ENCODE measurements at regions not wholly inside any gene's neighbourhood (a gene's known extent, or its start where the extent isn't known, plus 50 kb on each side); places are given as distances from the start of the nearest gene placed in this dataset.

DNA sequence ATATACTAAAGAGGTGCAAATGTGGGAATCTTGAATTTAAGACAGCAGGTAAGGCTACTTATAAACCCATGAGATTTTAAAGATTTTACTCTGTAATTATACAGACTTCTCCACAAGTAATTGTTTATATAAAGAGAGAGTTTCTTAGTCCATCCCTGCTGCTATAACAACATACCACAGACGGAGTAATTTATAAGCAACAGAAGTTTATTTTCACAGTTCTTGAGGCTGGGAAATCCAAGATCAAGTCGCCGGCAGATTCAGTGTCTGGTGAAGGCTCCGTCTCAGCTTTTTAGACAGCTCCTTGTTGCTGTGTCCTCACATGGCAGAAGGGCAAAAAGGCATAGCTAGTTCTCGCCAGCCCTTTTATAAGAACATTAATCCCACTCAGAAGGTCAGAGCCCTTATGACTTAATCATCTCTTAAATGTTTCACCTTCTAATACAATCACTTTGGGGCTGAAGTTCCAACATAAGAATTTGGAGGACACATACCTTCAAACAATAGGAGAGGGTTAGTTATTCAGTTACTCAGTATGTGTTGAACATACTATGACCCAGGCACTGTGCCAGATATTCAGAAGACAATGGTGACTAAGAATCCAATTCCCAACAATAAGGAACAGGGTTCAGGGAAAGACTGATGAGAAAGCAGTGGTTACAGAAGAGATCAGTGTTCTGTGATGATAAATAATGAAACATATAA, 466.0 kb downstream of the RIT2 start:
- H3K4me1 ChIP-seq (replicated peaks), result no peaks in the 10 kb centered on the region
- no peaks in the 10 kb centered on the region for H3K27me3 ChIP-seq (replicated peaks; ENCODE audit: insufficient read depth)
- H3K9me3 ChIP-seq, result no peaks in the 10 kb centered on the region
- no peak overlapping the region for H3K27ac ChIP-seq
- intact Hi-C loops (cut with DNase I), result no loop called here
- no peak overlapping the region for H3K4me3 ChIP-seq
- TF ChIP-seq POLR2A (IDR thresholded peaks at IDR 0.05), result no peak
- TF ChIP-seq, protein P1, sequence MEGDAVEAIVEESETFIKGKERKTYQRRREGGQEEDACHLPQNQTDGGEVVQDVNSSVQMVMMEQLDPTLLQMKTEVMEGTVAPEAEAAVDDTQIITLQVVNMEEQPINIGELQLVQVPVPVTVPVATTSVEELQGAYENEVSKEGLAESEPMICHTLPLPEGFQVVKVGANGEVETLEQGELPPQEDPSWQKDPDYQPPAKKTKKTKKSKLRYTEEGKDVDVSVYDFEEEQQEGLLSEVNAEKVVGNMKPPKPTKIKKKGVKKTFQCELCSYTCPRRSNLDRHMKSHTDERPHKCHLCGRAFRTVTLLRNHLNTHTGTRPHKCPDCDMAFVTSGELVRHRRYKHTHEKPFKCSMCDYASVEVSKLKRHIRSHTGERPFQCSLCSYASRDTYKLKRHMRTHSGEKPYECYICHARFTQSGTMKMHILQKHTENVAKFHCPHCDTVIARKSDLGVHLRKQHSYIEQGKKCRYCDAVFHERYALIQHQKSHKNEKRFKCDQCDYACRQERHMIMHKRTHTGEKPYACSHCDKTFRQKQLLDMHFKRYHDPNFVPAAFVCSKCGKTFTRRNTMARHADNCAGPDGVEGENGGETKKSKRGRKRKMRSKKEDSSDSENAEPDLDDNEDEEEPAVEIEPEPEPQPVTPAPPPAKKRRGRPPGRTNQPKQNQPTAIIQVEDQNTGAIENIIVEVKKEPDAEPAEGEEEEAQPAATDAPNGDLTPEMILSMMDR (IDR thresholded peaks at IDR 0.05), result no peak
- TF ChIP-seq POLR2AphosphoS5 (IDR thresholded peaks at IDR 0.05), result no peak
- H3K36me3 ChIP-seq, result no peaks in the 10 kb centered on the region
- no peak for DNase-seq (ENCODE audit: low spot score)
- 78% methylated on average over 5 of the region's 5 CpGs for WGBS

DNA sequence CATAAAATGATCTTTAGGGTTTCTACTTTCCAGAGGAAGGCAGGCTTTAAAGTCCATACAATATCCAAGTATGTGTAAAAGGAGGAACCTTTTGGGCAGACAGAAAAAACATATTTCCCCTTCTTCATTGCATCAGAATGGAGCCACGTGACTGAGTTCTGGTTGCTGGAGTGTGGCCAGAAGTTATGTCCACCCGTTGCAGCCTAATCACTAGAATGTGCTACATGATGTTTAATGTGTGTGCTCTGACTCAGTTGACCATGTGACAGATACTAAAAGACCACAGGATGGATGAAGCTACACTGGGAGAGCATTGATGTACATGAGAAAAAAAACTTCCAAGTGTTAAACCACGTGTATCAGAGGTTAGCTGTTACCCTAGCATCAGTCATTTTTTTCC, 460.9 kb downstream of the RIT2 start:
- no peaks in the 10 kb centered on the region for H3K4me1 ChIP-seq (replicated peaks)
- WGBS, result 57% methylated on average over 3 of the region's 3 CpGs
- intact Hi-C loops (cut with DNase I), result no loop called here
- H3K4me3 ChIP-seq, result no peak overlapping the region
- H3K9me3 ChIP-seq, result no peaks in the 10 kb centered on the region
- TF ChIP-seq, protein P1 (IDR thresholded peaks at IDR 0.05), result no peak
- TF ChIP-seq POLR2AphosphoS5 (IDR thresholded peaks at IDR 0.05), result no peak
- TF ChIP-seq POLR2A (IDR thresholded peaks at IDR 0.05), result no peak
- no peaks in the 10 kb centered on the region for H3K36me3 ChIP-seq
- H3K27ac ChIP-seq, result no peak overlapping the region
- DNase-seq (ENCODE audit: low spot score), result no peak
- H3K27me3 ChIP-seq (replicated peaks; ENCODE audit: insufficient read depth), result no peaks in the 10 kb centered on the region

GRCh38 chr18:42657551-42657950, 457.9 kb downstream of the RIT2 start:
- Histone ChIP-seq H3K4me1 (replicated peaks) (no peaks in the 10 kb centered on the region), H3K27ac (no peak overlapping the region), H3K4me3 (no peak overlapping the region), H3K36me3 (no peaks in the 10 kb centered on the region), H3K9me3 (no peaks in the 10 kb centered on the region), H3K27me3 (replicated peaks; ENCODE audit: insufficient read depth) (no peaks in the 10 kb centered on the region)
- no peak for DNase-seq (ENCODE audit: low spot score)
- intact Hi-C loops (cut with DNase I), result no loop called here
- TF ChIP-seq, protein P1 (IDR thresholded peaks at IDR 0.05), result no peak
- TF ChIP-seq POLR2A (IDR thresholded peaks at IDR 0.05) (no peak), POLR2AphosphoS5 (IDR thresholded peaks at IDR 0.05) (no peak)
- WGBS, result 90% methylated on average over 1 of the region's 1 CpG

DNA sequence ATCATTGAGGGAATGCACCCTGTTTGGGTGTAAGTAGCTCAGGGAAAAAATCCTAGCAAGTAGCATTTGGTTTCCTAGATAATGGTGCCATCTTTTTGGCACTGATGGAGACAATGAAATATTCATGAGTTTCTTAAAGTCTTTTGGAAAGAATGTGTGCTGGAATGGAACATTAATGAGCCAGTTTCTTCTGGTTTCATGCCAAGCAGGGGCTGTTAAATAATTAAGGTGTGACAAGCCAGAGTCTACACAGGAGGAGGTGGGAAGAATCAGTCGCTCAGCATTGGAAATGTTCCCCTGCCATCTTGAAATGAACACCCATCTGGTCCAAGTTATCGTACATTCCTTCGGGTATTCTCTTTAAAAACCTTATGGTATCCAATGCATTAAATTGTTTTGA, 457.3 kb downstream of the RIT2 start:
- intact Hi-C loops (cut with DNase I), result no loop called here
- WGBS, result 61% methylated on average over 3 of the region's 3 CpGs
- no peaks in the 10 kb centered on the region for H3K4me1 ChIP-seq (replicated peaks)
- H3K27ac ChIP-seq, result no peak overlapping the region
- TF ChIP-seq POLR2AphosphoS5 (IDR thresholded peaks at IDR 0.05), result no peak
- TF ChIP-seq, protein P1 (IDR thresholded peaks at IDR 0.05), result no peak
- no peak for TF ChIP-seq POLR2A (IDR thresholded peaks at IDR 0.05)
- no peaks in the 10 kb centered on the region for H3K9me3 ChIP-seq
- no peaks in the 10 kb centered on the region for H3K36me3 ChIP-seq
- no peaks in the 10 kb centered on the region for H3K27me3 ChIP-seq (replicated peaks; ENCODE audit: insufficient read depth)
- DNase-seq (ENCODE audit: low spot score), result no peak
- H3K4me3 ChIP-seq, result no peak overlapping the region

DNA sequence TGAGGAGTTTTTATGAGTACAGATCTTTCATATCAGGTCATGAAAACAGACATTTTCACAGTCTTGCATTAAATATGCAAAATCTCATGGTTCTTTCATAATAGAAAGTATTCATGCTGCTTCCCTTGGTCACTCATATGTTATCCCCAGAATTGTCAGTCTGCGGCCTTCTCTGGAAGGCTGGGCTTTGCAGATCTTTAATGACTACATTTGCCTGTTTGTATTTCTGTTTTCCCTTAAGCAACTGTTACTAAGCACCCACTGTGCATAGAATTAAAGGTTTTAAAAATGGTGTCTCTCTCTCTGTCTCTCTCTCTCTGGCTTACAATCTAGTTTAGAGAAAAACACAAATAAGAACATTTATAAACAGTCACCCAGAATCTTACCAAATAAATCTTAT, 456.3 kb downstream of the RIT2 start:
- Histone ChIP-seq H3K9me3 (no peaks in the 10 kb centered on the region), H3K36me3 (no peaks in the 10 kb centered on the region), H3K27me3 (replicated peaks; ENCODE audit: insufficient read depth) (no peaks in the 10 kb centered on the region), H3K4me3 (no peak overlapping the region), H3K4me1 (replicated peaks) (no peaks in the 10 kb centered on the region), H3K27ac (no peak overlapping the region)
- 84% methylated on average over 1 of the region's 1 CpG for WGBS
- DNase-seq (ENCODE audit: low spot score), result no peak
- intact Hi-C loops (cut with DNase I), result no loop called here
- TF ChIP-seq POLR2A (IDR thresholded peaks at IDR 0.05), result no peak
- TF ChIP-seq, protein P1 (IDR thresholded peaks at IDR 0.05), result no peak
- TF ChIP-seq POLR2AphosphoS5 (IDR thresholded peaks at IDR 0.05), result no peak
